Liver (tissue), 8 donors: ENCODE measurements at regions not wholly inside any gene's neighbourhood (a gene's known extent, or its start where the extent isn't known, plus 50 kb on each side); places are given as distances from the start of the nearest gene placed in this dataset.

Experiments
- DNase-seq: peaks from one replicate; pipeline ENCODE4 v3.0.0-alpha.2; 2017; ENCODE audit warnings: low spot score
- H3K27ac ChIP-seq, 2 donors: one replicate each; pipeline ENCODE4 v1.7.0; 2013; ENCODE audit warnings: inconsistent platforms in 2 of 2, low read length in 2 of 2, control low read depth in 1 of 2, low read depth in 1 of 2, mild to moderate bottlenecking in 1 of 2
- H3K27me3 ChIP-seq, 4 donors: one replicate each; pipeline versions ENCODE4 v1.6.1 to v1.7.0; 2013; ENCODE audit warnings: low read length in 3 of 4, inconsistent platforms in 1 of 4, mild to moderate bottlenecking in 1 of 4, moderate library complexity in 1 of 4; ENCODE audit not compliant: control insufficient read depth in 4 of 4, insufficient read depth in 4 of 4
- H3K36me3 ChIP-seq, 4 donors: one replicate each; pipeline versions ENCODE4 v1.6.1 to v1.7.0; 2013; ENCODE audit warnings: low read length in 3 of 4, mild to moderate bottlenecking in 3 of 4, low read depth in 1 of 4, moderate library complexity in 1 of 4; ENCODE audit not compliant: control insufficient read depth in 4 of 4, insufficient read depth in 3 of 4
- H3K4me1 ChIP-seq, 4 donors: one replicate each; pipeline versions ENCODE4 v1.6.1 to v1.7.0; 2013; ENCODE audit warnings: low read length in 3 of 4, mild to moderate bottlenecking in 3 of 4, moderate library complexity in 1 of 4; ENCODE audit not compliant: control insufficient read depth in 4 of 4, insufficient read depth in 4 of 4
- H3K4me3 ChIP-seq, 3 donors: one replicate each; pipeline versions ENCODE4 v1.6.1 to v1.7.0; 2013; ENCODE audit warnings: low read length in 3 of 3, control low read depth in 1 of 3, low read depth in 1 of 3, mild to moderate bottlenecking in 1 of 3
- H3K9ac ChIP-seq, 2 donors: one replicate each; pipeline ENCODE4 v1.7.0; 2013; ENCODE audit warnings: low read length in 2 of 2, mild to moderate bottlenecking in 2 of 2, moderate library complexity in 2 of 2, control low read depth in 1 of 2, low read depth in 1 of 2
- H3K9me3 ChIP-seq, 4 donors: one replicate each; pipeline versions ENCODE4 v1.6.1 to v1.7.0; 2013; ENCODE audit warnings: low read length in 3 of 4; ENCODE audit not compliant: control insufficient read depth in 4 of 4
- ATF3 ChIP-seq: IDR thresholded peaks from 2 replicates; pipeline ENCODE4 v1.6.1; 2016; ENCODE audit warnings: antibody characterized with exemption
- CTCF ChIP-seq: fragments of 150-350 bp; IDR thresholded peaks from 2 replicates; pipeline ENCODE4 v1.5.1; 2017; ENCODE audit warnings: improper control_type of control experiment, low read depth, low read length; ENCODE audit not compliant: missing input control
- EGR1 ChIP-seq, 2 donors: IDR thresholded peaks; 2 replicates each; pipeline ENCODE4 v1.6.1; 2016 to 2018; ENCODE audit warnings: antibody characterized with exemption in 2 of 2, low read depth in 2 of 2
- FOXA1 ChIP-seq: IDR thresholded peaks from 2 replicates; pipeline ENCODE4 v1.6.1; 2016; ENCODE audit warnings: antibody characterized with exemption
- FOXA2 ChIP-seq: IDR thresholded peaks from 2 replicates; pipeline ENCODE4 v1.6.1; 2016; ENCODE audit warnings: antibody characterized with exemption
- GABPA ChIP-seq, 2 donors: IDR thresholded peaks in 1 of 2; conservative IDR thresholded peaks in 1 of 2; 2 replicates each; pipeline ENCODE4 v1.6.1; 2016; ENCODE audit warnings: antibody characterized with exemption in 2 of 2, mild to moderate bottlenecking in 1 of 2, moderate library complexity in 1 of 2
- HNF4A ChIP-seq, 2 donors: conservative IDR thresholded peaks; 2 replicates each; pipeline ENCODE4 v1.6.1; 2016; ENCODE audit warnings: antibody characterized with exemption in 2 of 2, mild to moderate bottlenecking in 2 of 2
- HNF4G ChIP-seq: IDR thresholded peaks from 2 replicates; pipeline ENCODE4 v1.6.1; 2016; ENCODE audit warnings: antibody characterized with exemption
- JUND ChIP-seq, 2 donors: IDR thresholded peaks; 2 replicates each; pipeline ENCODE4 v1.6.1; 2016; ENCODE audit warnings: antibody characterized with exemption in 2 of 2
- MAX ChIP-seq: IDR thresholded peaks from 2 replicates; pipeline ENCODE4 v1.6.1; 2016; ENCODE audit warnings: antibody characterized with exemption
- NR2F2 ChIP-seq: IDR thresholded peaks from 2 replicates; pipeline ENCODE4 v1.6.1; 2016; ENCODE audit warnings: antibody characterized with exemption
- RAD21 ChIP-seq, 2 donors: IDR thresholded peaks; 2 replicates each; pipeline ENCODE4 v1.6.1; 2016; ENCODE audit warnings: antibody characterized with exemption in 2 of 2, mild to moderate bottlenecking in 2 of 2
- REST ChIP-seq: IDR thresholded peaks from 2 replicates; pipeline ENCODE4 v1.6.1; 2016; ENCODE audit warnings: antibody characterized with exemption, mild to moderate bottlenecking
- RXRA ChIP-seq, 2 donors: IDR thresholded peaks; 2 replicates each; pipeline ENCODE4 v1.6.1; 2017 to 2018; ENCODE audit warnings: antibody characterized with exemption in 2 of 2, mild to moderate bottlenecking in 1 of 2
- SP1 ChIP-seq: IDR thresholded peaks from 2 replicates; pipeline ENCODE4 v1.6.1; 2018; ENCODE audit warnings: antibody characterized with exemption, mild to moderate bottlenecking
- TAF1 ChIP-seq: conservative IDR thresholded peaks from 2 replicates; pipeline ENCODE4 v1.6.1; 2016; ENCODE audit warnings: antibody characterized with exemption, mild to moderate bottlenecking
- YY1 ChIP-seq: IDR thresholded peaks from 2 replicates; pipeline ENCODE4 v1.6.1; 2016; ENCODE audit warnings: antibody characterized with exemption, mild to moderate bottlenecking
- ZBTB33 ChIP-seq: IDR thresholded peaks from 2 replicates; pipeline ENCODE4 v1.6.1; 2016; ENCODE audit warnings: antibody characterized with exemption
- WGBS: extraction: QIAGEN DNeasy Blood & Tissue Kit; methylation state at CpG from one replicate; pipeline ENCODE4 v1.1.7; 2013; 5-methylcytosine and 5-hydroxymethylcytosine counted together
- donor health status: healthy.
- donor health status: healthy.
- donor health status: healthy.
- donor health status: healthy.
- donor health status: healthy.

- Histone ChIP-seq H3K27me3 (no peaks in the 10 kb centered on the region), H3K9me3 (no peaks in the 10 kb centered on the region), H3K9ac (no peak overlapping the region), H3K4me3 (no peak overlapping the region), H3K27ac (no peak overlapping the region), H3K4me1 (no peaks in the 10 kb centered on the region), H3K36me3 (no peaks in the 10 kb centered on the region)
- no peak for DNase-seq
- TF ChIP-seq SP1 (no peak), ATF3 (no peak), GABPA (IDR thresholded peaks at IDR 0.05 in 1 of 2, conservative IDR thresholded peaks at IDR 0.05 in 1 of 2) (no peak), REST (no peak), FOXA2 (no peak), TAF1 (no peak), NR2F2 (no peak), MAX (no peak), YY1 (no peak), ZBTB33 (no peak), JUND (IDR thresholded peaks at IDR 0.05) (no peak), RAD21 (IDR thresholded peaks at IDR 0.05) (no peak), HNF4A (conservative IDR thresholded peaks at IDR 0.05) (no peak), HNF4G (no peak), EGR1 (IDR thresholded peaks at IDR 0.05; ENCODE audit: low read depth in 2 of 2) (no peak), RXRA (IDR thresholded peaks at IDR 0.05) (no peak), FOXA1 (no peak), CTCF (no peak)
Observed at GRCh38 chr3:168362156-168362555, 266.4 kb upstream of the GOLIM4 start.

- TF ChIP-seq GABPA (IDR thresholded peaks at IDR 0.05 in 1 of 2, conservative IDR thresholded peaks at IDR 0.05 in 1 of 2) = no peak
- no peaks in the 10 kb centered on the region for H3K4me1 ChIP-seq
- H3K27me3 ChIP-seq = no peaks in the 10 kb centered on the region
- 88% methylated on average over 3 of the region's 3 CpGs for WGBS
- DNase-seq = no peak
- H3K9me3 ChIP-seq = no peaks in the 10 kb centered on the region
- no peak overlapping the region for H3K9ac ChIP-seq
- H3K27ac ChIP-seq = no peak overlapping the region
- H3K36me3 ChIP-seq = no peaks in the 10 kb centered on the region
- H3K4me3 ChIP-seq = no peak overlapping the region
Observed at GRCh38 chr3:168360993-168361392, 265.3 kb upstream of the GOLIM4 start.
